Activated naive CD8-positive, alpha-beta T cell treated with anti-CD3 and anti-CD28 coated beads, Interleukin-2, amount 10 ng/mL, durations not matched to agents 7 days and 5 days (primary cell): ENCODE measurements at regions not wholly inside any gene's neighbourhood (a gene's known extent, or its start where the extent isn't known, plus 50 kb on each side); places are given as distances from the start of the nearest gene placed in this dataset.
"Not testable (repeated sequence)": the region's sequence is repeated elsewhere in the genome, so short reads cannot be mapped to it uniquely, and the experiment has no call there.

Source experiments
- ATAC-seq: fragments of 150-1000 bp; cut with Tn5 transposase; one replicate; pipeline ENCODE4 v1.10.0; 2021; ENCODE audit warnings: low read depth, moderate library complexity
- POLR2A ChIA-PET: fragments of 350-600 bp; sonication (Branson Sonifier 250); formaldehyde crosslinking; loops from one replicate; lab custom pipeline; 2021; ENCODE audit warnings: antibody characterized with exemption; lab: Charles Lee
- DNase-seq: peaks from one replicate; pipeline ENCODE4 v3.0.0; 2021
- H3K27ac Mint-ChIP-seq: one replicate; pipeline ENCODE4 v1.8.0; 2022; ENCODE audit warnings: mild to moderate bottlenecking, mixed read lengths
- H3K27me3 Mint-ChIP-seq: one replicate; pipeline ENCODE4 v1.8.0; 2022; ENCODE audit warnings: mild to moderate bottlenecking, moderate library complexity, mixed read lengths
- H3K36me3 Mint-ChIP-seq: one replicate; pipeline ENCODE4 v1.8.0; 2021; ENCODE audit warnings: mild to moderate bottlenecking, mixed read lengths
- H3K4me1 Mint-ChIP-seq: one replicate; pipeline ENCODE4 v1.8.0; 2021; ENCODE audit warnings: mixed read lengths
- H3K4me3 Mint-ChIP-seq: one replicate; pipeline ENCODE4 v1.8.0; 2022; ENCODE audit warnings: mild to moderate bottlenecking, moderate library complexity, mixed read lengths
- H3K9me3 Mint-ChIP-seq: one replicate; pipeline ENCODE4 v1.8.0; 2021; ENCODE audit warnings: mixed read lengths

- no peak for DNase-seq
- ATAC-seq: no peak
- Mint-ChIP-seq H3K36me3 (no peaks in the 10 kb centered on the region), H3K9me3 (peaks cover 2% of the 10 kb centered on the region), H3K4me3 (no peak overlapping the region), H3K27me3 (no peaks in the 10 kb centered on the region), H3K4me1 (no peaks in the 10 kb centered on the region), H3K27ac (no peak overlapping the region)
- POLR2A ChIA-PET: no interaction called here
Measured at GRCh38 chr4:131649227-131649626, 1499.9 kb upstream of the PCDH10 start.

DNA sequence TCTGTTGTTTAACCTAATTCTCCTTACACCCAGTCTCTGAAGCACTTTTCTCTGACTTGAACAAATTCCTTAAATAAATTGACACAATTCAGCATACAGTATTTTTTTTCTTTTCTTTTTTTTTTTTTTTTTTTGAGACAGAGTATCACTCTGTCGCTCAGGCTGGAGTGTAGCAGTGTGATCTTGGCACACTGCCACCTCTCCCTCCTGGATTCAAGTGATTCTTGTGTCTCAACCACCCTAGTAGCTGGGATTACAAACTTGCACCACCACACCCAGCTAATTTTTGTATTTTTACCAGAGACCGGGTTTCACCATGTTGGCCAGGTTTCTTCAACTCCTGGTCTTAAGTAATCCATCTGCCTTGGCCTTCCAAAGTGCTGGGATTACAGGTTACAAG is 1498.1 kb upstream of the PCDH10 start:
- POLR2A ChIA-PET: no interaction called here
- no peak overlapping the region for H3K27ac Mint-ChIP-seq
- no peaks in the 10 kb centered on the region for H3K36me3 Mint-ChIP-seq
- ATAC-seq (no peak), DNase-seq (no peak)
- H3K4me1 Mint-ChIP-seq: no peaks in the 10 kb centered on the region
- peaks cover 2% of the 10 kb centered on the region for H3K9me3 Mint-ChIP-seq
- H3K27me3 Mint-ChIP-seq: no peaks in the 10 kb centered on the region
- H3K4me3 Mint-ChIP-seq: no peak overlapping the region

DNA sequence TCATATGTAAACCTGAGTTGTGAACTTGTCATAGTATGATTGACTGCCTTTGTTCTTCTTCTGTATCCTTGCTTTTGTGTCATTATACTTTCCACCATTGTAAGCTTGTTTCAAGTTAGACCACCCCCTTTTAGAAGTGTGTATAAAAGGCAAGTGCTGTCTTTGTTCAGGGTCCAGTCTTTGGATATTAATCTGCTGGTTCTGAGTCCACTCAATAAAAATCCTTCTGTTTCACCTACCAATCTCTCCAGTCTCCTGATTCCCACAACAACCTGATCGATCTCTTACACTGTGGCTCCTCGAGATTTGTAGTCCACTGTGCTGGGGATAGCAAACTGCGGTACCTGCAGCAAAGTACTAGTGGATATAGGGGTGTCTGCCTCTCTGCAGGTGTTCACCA is 1465.8 kb upstream of the PCDH10 start:
- H3K4me3 Mint-ChIP-seq, H3K36me3 Mint-ChIP-seq, ATAC-seq, H3K27me3 Mint-ChIP-seq, POLR2A ChIA-PET, H3K4me1 Mint-ChIP-seq, H3K9me3 Mint-ChIP-seq, DNase-seq, H3K27ac Mint-ChIP-seq: not testable (repeated sequence)

DNA sequence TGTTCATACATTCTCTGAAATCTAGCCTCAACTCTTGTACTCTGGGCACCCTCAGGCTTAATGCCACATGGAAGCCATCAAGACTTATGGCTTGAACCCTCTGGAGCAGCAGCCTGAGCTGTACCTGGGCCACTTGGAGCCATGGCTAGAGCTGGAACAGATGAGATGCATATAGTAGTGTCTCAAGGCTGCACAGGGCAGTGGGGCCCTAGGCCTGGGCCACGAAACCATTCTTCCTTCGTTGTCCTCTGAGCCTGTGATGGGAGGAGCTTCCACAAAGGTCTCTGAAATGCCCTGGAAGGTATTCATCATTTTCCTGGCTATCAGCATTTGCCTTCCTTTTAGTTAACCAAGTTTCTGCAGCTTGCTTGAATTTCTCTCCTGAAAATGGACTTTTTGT is 1427.2 kb upstream of the PCDH10 start:
- Mint-ChIP-seq H3K27me3 (no peaks in the 10 kb centered on the region), H3K4me3 (no peak overlapping the region), H3K36me3 (peaks cover 2% of the 10 kb centered on the region), H3K4me1 (no peaks in the 10 kb centered on the region), H3K27ac (no peak overlapping the region), H3K9me3 (peaks cover 8% of the 10 kb centered on the region)
- DNase-seq: no peak
- no peak for ATAC-seq
- POLR2A ChIA-PET: no interaction called here

DNA sequence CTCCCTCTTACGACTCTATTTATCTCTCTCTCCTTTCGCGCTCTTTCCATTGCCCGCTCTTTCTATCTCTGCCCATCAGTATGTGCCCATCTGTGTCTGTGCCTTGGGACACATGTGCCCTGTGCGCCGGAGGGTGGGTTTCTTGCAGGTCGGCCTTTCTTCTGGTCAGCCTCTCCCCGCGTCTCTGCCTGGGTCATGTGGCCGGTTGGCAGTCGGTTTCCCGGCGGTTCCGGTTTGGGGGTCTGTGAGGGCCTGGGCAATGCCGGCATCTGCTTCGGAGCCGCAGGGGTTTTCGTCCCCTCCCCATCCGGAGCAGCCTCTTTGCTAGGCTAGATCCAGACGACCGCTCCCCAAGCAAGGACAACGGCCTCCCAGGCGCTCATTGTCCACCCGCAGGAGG is 1426.0 kb upstream of the PCDH10 start:
- H3K27ac Mint-ChIP-seq, H3K27me3 Mint-ChIP-seq, ATAC-seq: not testable (repeated sequence)

GRCh38 chr4:131724847-131725246 is 1424.2 kb upstream of the PCDH10 start:
- H3K9me3 Mint-ChIP-seq, H3K36me3 Mint-ChIP-seq, H3K4me3 Mint-ChIP-seq, H3K27ac Mint-ChIP-seq, H3K27me3 Mint-ChIP-seq, ATAC-seq, POLR2A ChIA-PET, H3K4me1 Mint-ChIP-seq: not testable (repeated sequence)
- DNase-seq: peak; percentile 58

More for the DNA sequence above, 1426.0 kb upstream of the PCDH10 start:
- H3K4me3 Mint-ChIP-seq, H3K9me3 Mint-ChIP-seq, POLR2A ChIA-PET, H3K4me1 Mint-ChIP-seq, DNase-seq, H3K36me3 Mint-ChIP-seq: not testable (repeated sequence)

DNA sequence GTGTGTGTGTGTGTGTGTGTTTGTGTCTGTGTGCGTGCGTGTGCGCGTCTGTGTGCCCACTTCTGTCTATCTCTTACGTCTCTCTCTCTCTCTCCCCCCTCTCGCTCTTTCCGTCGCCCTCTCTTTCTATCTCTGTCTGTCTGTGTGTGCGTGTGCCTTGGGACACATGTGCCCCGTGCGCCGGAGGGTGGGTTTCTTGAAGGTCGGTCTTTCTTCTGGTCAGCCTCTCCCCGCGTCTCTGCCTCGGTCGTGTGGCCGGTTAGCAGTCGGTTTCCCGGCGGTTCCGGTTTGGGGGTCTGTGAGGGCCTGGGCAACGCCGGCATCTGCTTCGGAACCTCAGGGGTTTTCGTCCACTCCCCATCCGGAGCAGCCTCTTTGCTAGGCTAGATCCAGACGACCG is 1423.6 kb upstream of the PCDH10 start:
- ATAC-seq, DNase-seq, H3K4me1 Mint-ChIP-seq, POLR2A ChIA-PET, H3K9me3 Mint-ChIP-seq, H3K36me3 Mint-ChIP-seq, H3K27me3 Mint-ChIP-seq, H3K4me3 Mint-ChIP-seq, H3K27ac Mint-ChIP-seq: not testable (repeated sequence)

DNA sequence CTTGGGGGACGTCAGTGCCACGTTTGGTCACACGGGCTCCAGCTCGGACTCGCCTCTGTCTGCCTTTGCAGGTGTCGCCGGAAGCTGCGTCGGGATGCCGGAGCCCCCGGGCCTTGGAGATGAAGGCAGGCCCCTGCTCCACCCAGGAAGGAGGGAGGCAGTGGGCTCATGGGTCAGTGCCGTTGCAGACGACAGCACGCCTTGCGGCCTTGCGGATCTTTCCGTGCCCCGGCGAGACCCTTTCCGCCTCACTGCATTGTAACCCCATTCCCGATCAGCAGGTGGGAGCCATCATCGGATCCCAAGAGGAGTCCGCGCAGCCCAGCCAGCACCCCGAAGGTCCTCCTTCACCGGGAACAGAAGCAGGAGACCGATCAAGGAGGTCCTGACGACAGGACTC is 1422.2 kb upstream of the PCDH10 start:
- H3K27ac Mint-ChIP-seq, POLR2A ChIA-PET, DNase-seq, H3K9me3 Mint-ChIP-seq, H3K4me1 Mint-ChIP-seq, H3K27me3 Mint-ChIP-seq, ATAC-seq, H3K4me3 Mint-ChIP-seq, H3K36me3 Mint-ChIP-seq: not testable (repeated sequence)

- POLR2A ChIA-PET, DNase-seq, H3K27ac Mint-ChIP-seq, ATAC-seq, H3K4me3 Mint-ChIP-seq, H3K27me3 Mint-ChIP-seq, H3K9me3 Mint-ChIP-seq, H3K36me3 Mint-ChIP-seq, H3K4me1 Mint-ChIP-seq: not testable (repeated sequence)
Measured at GRCh38 chr4:131727418-131727817, 1421.7 kb upstream of the PCDH10 start.

- ATAC-seq, H3K4me1 Mint-ChIP-seq, H3K4me3 Mint-ChIP-seq, H3K36me3 Mint-ChIP-seq, DNase-seq, POLR2A ChIA-PET, H3K27ac Mint-ChIP-seq, H3K9me3 Mint-ChIP-seq, H3K27me3 Mint-ChIP-seq: not testable (repeated sequence)
Measured at GRCh38 chr4:131729205-131729604, 1419.9 kb upstream of the PCDH10 start.

GRCh38 chr4:131729716-131730398 is 1419.2 kb upstream of the PCDH10 start:
- POLR2A ChIA-PET, H3K36me3 Mint-ChIP-seq, H3K4me1 Mint-ChIP-seq, ATAC-seq, H3K27me3 Mint-ChIP-seq, H3K4me3 Mint-ChIP-seq, H3K27ac Mint-ChIP-seq, DNase-seq, H3K9me3 Mint-ChIP-seq: not testable (repeated sequence)

- H3K27ac Mint-ChIP-seq, H3K9me3 Mint-ChIP-seq, H3K4me3 Mint-ChIP-seq, H3K4me1 Mint-ChIP-seq, ATAC-seq, DNase-seq, H3K36me3 Mint-ChIP-seq, H3K27me3 Mint-ChIP-seq, POLR2A ChIA-PET: not testable (repeated sequence)
Measured at GRCh38 chr4:131730574-131730973, 1418.5 kb upstream of the PCDH10 start.

- not testable (repeated sequence) for ATAC-seq, H3K36me3 Mint-ChIP-seq
Measured at GRCh38 chr4:131732034-131732630, 1417.0 kb upstream of the PCDH10 start.

DNA sequence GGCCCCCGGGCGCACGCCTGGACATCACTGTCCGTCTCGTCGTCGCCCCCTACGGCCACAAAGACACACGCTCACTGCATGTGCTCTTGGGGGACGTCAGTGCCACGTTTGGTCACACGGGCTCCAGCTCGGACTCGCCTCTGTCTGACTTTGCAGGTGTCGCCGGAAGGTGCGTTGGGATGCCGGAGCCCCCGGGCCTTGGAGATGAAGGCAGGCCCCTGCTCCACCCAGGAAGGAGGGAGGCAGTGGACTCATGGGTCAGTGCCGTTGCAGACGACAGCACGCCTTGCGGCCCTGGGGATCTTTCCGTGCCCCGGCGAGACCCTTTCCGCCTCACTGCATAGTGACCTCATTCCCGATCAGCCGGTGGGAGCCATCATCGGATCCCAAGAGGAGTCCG is 1414.8 kb upstream of the PCDH10 start:
- H3K9me3 Mint-ChIP-seq, ATAC-seq, DNase-seq, H3K27ac Mint-ChIP-seq, H3K27me3 Mint-ChIP-seq, H3K4me1 Mint-ChIP-seq, POLR2A ChIA-PET, H3K36me3 Mint-ChIP-seq, H3K4me3 Mint-ChIP-seq: not testable (repeated sequence)

More at GRCh38 chr4:131732034-131732630, 1417.0 kb upstream of the PCDH10 start:
- H3K4me3 Mint-ChIP-seq, DNase-seq, H3K27ac Mint-ChIP-seq, POLR2A ChIA-PET, H3K4me1 Mint-ChIP-seq, H3K27me3 Mint-ChIP-seq, H3K9me3 Mint-ChIP-seq: not testable (repeated sequence)
